ENCODE measurements at regions not wholly inside any gene's neighbourhood (a gene's known extent, or its start where the extent isn't known, plus 50 kb on each side); places are given as distances from the start of the nearest gene placed in this dataset.

DNA sequence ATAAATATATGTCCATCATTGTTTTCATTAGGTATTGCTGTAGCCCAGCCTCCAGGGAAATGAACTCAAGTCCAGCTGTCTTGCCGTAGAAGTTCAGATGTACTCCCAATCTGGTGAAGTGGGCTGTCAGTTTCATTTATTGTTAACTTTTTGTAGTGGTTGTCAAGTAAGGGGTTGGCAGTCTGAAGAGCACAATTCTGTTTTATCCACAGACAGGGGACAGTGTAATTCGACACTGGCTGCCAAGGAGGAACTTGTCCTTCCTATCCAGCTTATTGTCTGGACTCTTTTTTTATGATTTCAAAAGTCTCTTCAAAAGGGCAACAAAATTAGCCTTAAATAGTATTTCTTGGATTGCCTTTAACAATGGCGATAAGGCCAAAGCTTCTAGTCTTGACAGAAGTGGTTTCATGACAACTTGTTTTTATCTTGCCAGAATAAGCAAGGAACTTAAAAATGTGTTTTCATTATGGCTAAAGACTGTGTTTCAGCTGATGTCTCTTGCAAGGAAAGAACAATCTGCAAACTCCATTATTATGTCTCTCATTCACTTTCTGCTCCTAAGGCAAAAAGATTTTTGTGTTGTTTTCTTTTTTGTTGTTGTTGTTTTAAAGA is 73.9 kb upstream of the TANC2 start:
- no peak for TF ChIP-seq ZBTB33 (IDR thresholded peaks at IDR 0.05)
- no peak for TF ChIP-seq EGR1 (IDR thresholded peaks at IDR 0.05; ENCODE audit: low read depth in 2 of 2)
